Spleen (tissue), 11 donors: ENCODE measurements at regions not wholly inside any gene's neighbourhood (a gene's known extent, or its start where the extent isn't known, plus 50 kb on each side); places are given as distances from the start of the nearest gene placed in this dataset.

Experiments used
- DNase-seq: peaks from one replicate; pipeline ENCODE4 v3.0.0-alpha.2; 2020
- H3K27ac ChIP-seq, 8 donors: fragments of 200-600 bp; sonication (generic) in 7 of 8; 1 replicate in 4 of 8; 2 replicates in 4 of 8; pipeline versions ENCODE4 v1.5.0 to v1.8.0; 2016 to 2021; ENCODE audit warnings: inconsistent platforms in 4 of 8, mild to moderate bottlenecking in 4 of 8, moderate library complexity in 1 of 8
- H3K27me3 ChIP-seq, 7 donors: fragments of 200-600 bp; sonication (generic) in 6 of 7; replicated peaks in 1 of 7; 1 replicate in 4 of 7; 2 replicates in 3 of 7; pipeline versions ENCODE4 v1.5.0 to v1.8.0; 2016 to 2021; ENCODE audit warnings: inconsistent platforms in 3 of 7, mild to moderate bottlenecking in 1 of 7
- H3K36me3 ChIP-seq, 6 donors: fragments of 200-600 bp; sonication (generic) in 5 of 6; 1 replicate in 4 of 6; 2 replicates in 2 of 6; pipeline versions ENCODE4 v1.5.0 to v1.8.0; 2016 to 2021; ENCODE audit warnings: inconsistent platforms in 2 of 6
- H3K4me1 ChIP-seq, 6 donors: fragments of 200-600 bp; sonication (generic) in 5 of 6; 1 replicate in 3 of 6; 2 replicates in 3 of 6; pipeline versions ENCODE4 v1.5.0 to v1.8.0; 2016 to 2021; ENCODE audit warnings: inconsistent platforms in 3 of 6
- H3K4me3 ChIP-seq, 8 donors: fragments of 200-600 bp; sonication (generic) in 7 of 8; 1 replicate in 4 of 8; 2 replicates in 4 of 8; pipeline versions ENCODE4 v1.5.0 to v1.8.0; 2016 to 2021; ENCODE audit warnings: inconsistent platforms in 4 of 8, mild to moderate bottlenecking in 4 of 8, moderate library complexity in 2 of 8
- H3K9me3 ChIP-seq, 8 donors: fragments of 200-600 bp; sonication (generic) in 7 of 8; 1 replicate in 4 of 8; 2 replicates in 4 of 8; pipeline versions ENCODE4 v1.5.0 to v1.8.0; 2016 to 2021; ENCODE audit warnings: inconsistent platforms in 4 of 8
- CTCF ChIP-seq, 11 experiments: fragments of 200-600 bp in 7 of 11; fragments of 450-650 bp in 4 of 11; sonication (generic) in 4 of 11; IDR thresholded peaks in 8 of 11; conservative IDR thresholded peaks in 3 of 11; 1 replicate in 7 of 11; 2 replicates in 4 of 11; pipeline versions ENCODE4 v1.4.0 to v1.8.0; 2016 to 2021; ENCODE audit warnings: antibody characterized with exemption in 11 of 11, inconsistent platforms in 4 of 11, mild to moderate bottlenecking in 1 of 11
- POLR2A ChIP-seq, 3 donors: fragments of 450-650 bp; IDR thresholded peaks; one replicate each; pipeline ENCODE4 v1.5.1; 2017; ENCODE audit warnings: antibody characterized with exemption in 3 of 3, mild to moderate bottlenecking in 1 of 3
- POLR2AphosphoS5 ChIP-seq, 3 donors: sonication (generic); formaldehyde crosslinking; IDR thresholded peaks; one replicate each; pipeline ENCODE4 v1.5.1; 2017; ENCODE audit warnings: antibody characterized with exemption in 3 of 3
- WGBS, 5 donors: extraction: QIAGEN DNeasy Blood & Tissue Kit in 3 of 5; methylation state at CpG; one replicate each; pipeline versions ENCODE4 v1.1.5 to v1.1.7; 2013 to 2018; 5-methylcytosine and 5-hydroxymethylcytosine counted together
- intact Hi-C: fragments of 100-400 bp; cut with DNase I; formaldehyde crosslinking; loops from one replicate; pipeline ENCODE4 v1.15.0; 2023; ENCODE audit warnings: low total_unique reads
- donor health status: healthy with polysubstance abuse.
- donor health status: DM: no; HTN: no; CAD: no; lungs with moderate emphysema.
- donor health status: DM: no; HTN: no; CAD: no.
- donor health status: Bipolar disorder and iron deficiency.
- donor health status: healthy.
- donor health status: DM: no; HTN: no; CAD: no.
- donor health status: DM: yes; HTN: yes; CAD: no.

- no peak for TF ChIP-seq CTCF (IDR thresholded peaks at IDR 0.05 in 8 of 11, conservative IDR thresholded peaks at IDR 0.05 in 3 of 11)
- no peak for TF ChIP-seq POLR2A (IDR thresholded peaks at IDR 0.05)
- no peak for TF ChIP-seq POLR2AphosphoS5 (IDR thresholded peaks at IDR 0.05)
- 78 to 92% (median 82%) methylated on average over 2 of the region's 2 CpGs for WGBS, 5 donors
These were observed 550.2 kb upstream of the LINC00305 start for GRCh38 chr18:64699081-64699480.

GRCh38 chr18:64695851-64696553, 547.1 kb upstream of the LINC00305 start:
- 48 to 59% (median 48%) methylated on average over 9 of the region's 9 CpGs for WGBS, 5 donors
- peaks cover 0 to 4% (median 0%) of the 10 kb centered on the region in 8 donors for H3K9me3 ChIP-seq
- no peak for DNase-seq
- intact Hi-C loops = no loop called here
- no peaks in the 10 kb centered on the region for H3K4me1 ChIP-seq
- no peak for TF ChIP-seq CTCF (IDR thresholded peaks at IDR 0.05 in 8 of 11, conservative IDR thresholded peaks at IDR 0.05 in 3 of 11)
- TF ChIP-seq POLR2AphosphoS5 (IDR thresholded peaks at IDR 0.05) = no peak
- TF ChIP-seq POLR2A (IDR thresholded peaks at IDR 0.05) = no peak
- no peaks in the 10 kb centered on the region for H3K27me3 ChIP-seq
- no peak overlapping the region for H3K4me3 ChIP-seq
- no peak overlapping the region for H3K27ac ChIP-seq
- H3K36me3 ChIP-seq = no peaks in the 10 kb centered on the region

More at GRCh38 chr18:64699081-64699480, 550.2 kb upstream of the LINC00305 start:
- Histone ChIP-seq H3K27ac (no peak overlapping the region), H3K4me3 (no peak overlapping the region), H3K9me3 (peaks cover 0 to 4% (median 0%) of the 10 kb centered on the region in 8 donors), H3K4me1 (no peaks in the 10 kb centered on the region), H3K27me3 (no peaks in the 10 kb centered on the region), H3K36me3 (no peaks in the 10 kb centered on the region)
- intact Hi-C loops = no loop called here
- no peak for DNase-seq

GRCh38 chr18:64693766-64694165, 544.9 kb upstream of the LINC00305 start:
- H3K36me3 ChIP-seq = no peaks in the 10 kb centered on the region
- DNase-seq = no peak
- WGBS, 5 donors = 63 to 85% (median 69%) methylated on average over 4 of the region's 4 CpGs
- H3K4me3 ChIP-seq = no peak overlapping the region
- H3K4me1 ChIP-seq = no peaks in the 10 kb centered on the region
- no peaks in the 10 kb centered on the region for H3K27me3 ChIP-seq
- intact Hi-C loops = no loop called here
- no peak overlapping the region for H3K27ac ChIP-seq
- peaks cover 0 to 4% (median 0%) of the 10 kb centered on the region in 8 donors for H3K9me3 ChIP-seq
- no peak for TF ChIP-seq POLR2A (IDR thresholded peaks at IDR 0.05)
- no peak for TF ChIP-seq CTCF (IDR thresholded peaks at IDR 0.05 in 8 of 11, conservative IDR thresholded peaks at IDR 0.05 in 3 of 11)
- TF ChIP-seq POLR2AphosphoS5 (IDR thresholded peaks at IDR 0.05) = no peak

GRCh38 chr18:64692826-64693225, 543.9 kb upstream of the LINC00305 start:
- Histone ChIP-seq H3K27ac (no peak overlapping the region), H3K27me3 (no peaks in the 10 kb centered on the region), H3K4me3 (no peak overlapping the region), H3K9me3 (peaks cover 0 to 7% (median 0%) of the 10 kb centered on the region in 8 donors), H3K4me1 (no peaks in the 10 kb centered on the region), H3K36me3 (no peaks in the 10 kb centered on the region)
- WGBS, 5 donors = 72 to 82% (median 76%) methylated on average over 2 of the region's 2 CpGs
- intact Hi-C loops = no loop called here
- TF ChIP-seq CTCF (IDR thresholded peaks at IDR 0.05 in 8 of 11, conservative IDR thresholded peaks at IDR 0.05 in 3 of 11) = no peak
- TF ChIP-seq POLR2AphosphoS5 (IDR thresholded peaks at IDR 0.05) = no peak
- TF ChIP-seq POLR2A (IDR thresholded peaks at IDR 0.05) = no peak
- DNase-seq = no peak
